GM19397 (cell line): ENCODE measurements at regions not wholly inside any gene's neighbourhood (a gene's known extent, or its start where the extent isn't known, plus 50 kb on each side); places are given as distances from the start of the nearest gene placed in this dataset.
"Not testable (repeated sequence)": the region's sequence is repeated elsewhere in the genome, so short reads cannot be mapped to it uniquely, and the experiment has no call there.

Source experiments
- ATAC-seq: cut with Tn5 transposase; IDR thresholded peaks from one replicate; pipeline ENCODE4 v1.9.1; 2021; ENCODE audit warnings: mild to moderate bottlenecking, moderate library complexity; ENCODE audit not compliant: unreplicated experiment

DNA sequence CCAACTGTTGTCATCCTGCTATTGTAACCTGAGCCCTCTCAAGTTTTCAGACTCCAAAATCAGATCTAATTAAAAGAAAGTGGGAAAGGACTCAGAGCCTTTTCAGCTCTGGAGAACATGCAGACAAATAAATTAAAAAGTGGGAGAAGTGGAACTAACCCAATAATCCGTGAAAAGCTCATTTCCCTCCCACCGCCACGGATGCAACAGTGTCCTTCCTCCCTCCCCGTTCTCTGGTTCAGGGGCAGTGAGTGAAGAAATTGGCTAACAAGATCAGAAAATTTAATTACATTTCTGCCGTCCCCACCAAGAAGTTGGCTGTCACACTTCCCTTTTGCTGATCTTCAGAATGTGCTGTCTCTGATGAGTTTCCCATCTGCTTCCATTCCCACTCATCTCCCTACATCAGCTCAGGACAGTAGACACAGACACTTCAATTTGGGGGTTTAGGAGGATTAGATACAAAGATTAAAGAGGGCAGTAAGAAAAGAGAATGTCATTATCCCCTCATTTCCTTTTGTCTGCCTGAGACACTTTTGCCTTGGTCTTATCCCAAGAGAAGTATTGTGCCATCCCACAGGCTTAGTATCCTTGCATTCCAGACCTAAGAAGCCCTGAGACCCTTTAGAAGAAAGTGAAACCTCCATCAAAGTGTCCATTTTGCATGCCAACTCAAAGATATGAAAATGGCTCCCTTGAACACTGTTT, 335.7 kb upstream of the PPP2R3A start:
- no peak for ATAC-seq

- ATAC-seq: no peak
Measured at GRCh38 chr3:135632556-135633065, 332.9 kb upstream of the PPP2R3A start.

DNA sequence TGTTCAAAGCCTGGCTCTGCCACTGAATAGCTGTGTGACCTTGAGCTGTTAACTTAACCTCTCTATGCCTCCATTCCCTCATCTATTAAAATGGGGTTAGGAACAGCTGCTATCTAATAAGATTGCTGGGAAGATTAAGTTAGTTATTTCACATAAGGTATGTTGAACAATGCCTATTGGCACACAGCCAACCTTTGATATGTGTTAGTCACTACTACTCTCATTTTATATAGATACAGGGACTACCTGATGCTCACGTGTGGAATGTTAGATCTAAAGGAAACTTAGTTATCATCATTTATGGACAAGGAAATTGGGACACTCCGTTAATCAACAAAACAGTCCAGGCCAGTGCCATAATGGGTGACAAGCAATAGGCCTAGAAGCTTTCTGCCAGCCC, 332.4 kb upstream of the PPP2R3A start:
- no peak for ATAC-seq

DNA sequence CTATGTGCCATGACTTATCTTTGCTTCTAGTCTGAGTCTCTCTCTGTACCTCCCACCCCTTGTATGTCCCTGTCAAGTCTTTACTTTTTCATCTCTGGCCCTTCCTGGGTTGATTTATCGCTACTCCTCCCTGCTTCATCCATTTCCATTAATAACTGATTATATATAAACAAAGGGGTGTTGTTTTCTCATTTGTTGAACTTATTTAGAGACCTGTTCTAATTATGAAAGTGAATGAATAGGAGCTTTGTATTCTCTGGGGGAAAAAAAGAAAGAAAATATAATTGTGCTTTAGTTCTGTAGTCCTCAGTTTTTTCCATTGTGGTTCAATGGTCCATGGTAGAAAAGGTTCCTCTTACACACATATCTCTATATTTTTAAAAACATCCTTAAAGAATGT, 328.9 kb upstream of the PPP2R3A start:
- no peak for ATAC-seq

DNA sequence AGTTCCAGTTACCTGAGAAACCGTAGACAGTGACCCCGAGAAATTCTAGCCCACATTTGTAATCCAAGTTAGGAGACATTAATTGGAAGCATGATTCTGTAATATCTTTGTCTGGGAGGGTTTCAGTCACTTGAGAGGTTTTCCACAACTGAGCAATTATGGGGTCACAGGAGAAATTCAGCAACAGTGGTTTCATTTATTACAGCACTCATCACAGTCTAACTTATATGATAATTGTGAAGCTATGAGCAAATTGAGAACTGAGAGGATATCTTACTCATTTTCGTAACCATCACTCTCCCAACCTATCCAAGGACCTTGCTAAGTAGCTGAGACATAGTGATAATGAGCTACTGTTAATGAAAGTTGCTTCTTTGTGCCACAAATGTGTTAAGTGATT, 328.5 kb upstream of the PPP2R3A start:
- ATAC-seq: no peak

DNA sequence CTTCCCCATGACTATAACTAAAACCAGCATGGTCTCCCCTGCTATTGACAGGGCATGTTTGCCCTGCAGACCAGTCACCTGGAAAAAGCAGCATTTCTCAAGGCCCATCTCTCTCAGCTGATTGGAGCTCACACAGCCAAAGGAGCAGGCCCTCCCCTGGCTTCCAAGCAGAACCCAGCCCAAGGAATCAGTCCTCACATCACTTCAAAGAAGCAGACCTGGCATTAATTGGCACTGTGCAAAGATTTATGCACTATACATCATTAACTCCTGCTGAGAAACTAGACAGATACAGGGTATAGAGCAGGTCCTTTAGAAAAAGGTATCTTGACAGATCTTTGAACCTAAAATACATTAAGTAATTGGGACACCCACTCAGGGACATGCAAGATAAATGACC, 323.8 kb upstream of the PPP2R3A start:
- no peak for ATAC-seq

GRCh38 chr3:135645541-135645940, 320.0 kb upstream of the PPP2R3A start:
- no peak for ATAC-seq

DNA sequence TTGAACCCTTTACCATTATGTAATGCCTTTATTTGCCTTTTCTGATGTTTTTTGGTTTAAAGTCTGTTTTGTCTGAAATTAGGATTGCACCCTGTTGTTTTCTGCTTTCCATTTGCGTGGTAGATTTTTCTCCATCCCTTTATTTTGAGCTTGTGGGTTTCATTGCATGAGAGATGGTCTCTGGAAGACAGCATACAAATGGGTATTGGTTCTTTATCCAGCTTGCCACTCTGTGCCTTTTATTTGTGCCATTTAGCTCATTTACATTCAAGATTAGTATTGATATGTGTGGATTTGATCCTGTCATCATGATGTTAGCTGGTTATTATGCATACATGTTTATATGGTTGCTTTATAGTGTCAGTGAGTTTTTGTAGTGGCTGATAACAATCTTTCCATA, 318.7 kb upstream of the PPP2R3A start:
- no peak for ATAC-seq

GRCh38 chr3:135649361-135649760, 316.2 kb upstream of the PPP2R3A start:
- no peak for ATAC-seq

- no peak for ATAC-seq
Measured at GRCh38 chr3:135650309-135650708, 315.2 kb upstream of the PPP2R3A start.

- ATAC-seq: no peak
Measured at GRCh38 chr3:135652388-135652787, 313.1 kb upstream of the PPP2R3A start.

- no peak for ATAC-seq
Measured at GRCh38 chr3:135655328-135655727, 310.2 kb upstream of the PPP2R3A start.

- not testable (repeated sequence) for ATAC-seq
Measured at GRCh38 chr3:135658451-135658850, 307.1 kb upstream of the PPP2R3A start.

- ATAC-seq: no peak
Measured at GRCh38 chr3:135667061-135667460, 298.5 kb upstream of the PPP2R3A start.

- ATAC-seq: no peak
Measured at GRCh38 chr3:135674508-135674907, 291.0 kb upstream of the PPP2R3A start.

- ATAC-seq: no peak
Measured at GRCh38 chr3:135678386-135678785, 287.1 kb upstream of the PPP2R3A start.

DNA sequence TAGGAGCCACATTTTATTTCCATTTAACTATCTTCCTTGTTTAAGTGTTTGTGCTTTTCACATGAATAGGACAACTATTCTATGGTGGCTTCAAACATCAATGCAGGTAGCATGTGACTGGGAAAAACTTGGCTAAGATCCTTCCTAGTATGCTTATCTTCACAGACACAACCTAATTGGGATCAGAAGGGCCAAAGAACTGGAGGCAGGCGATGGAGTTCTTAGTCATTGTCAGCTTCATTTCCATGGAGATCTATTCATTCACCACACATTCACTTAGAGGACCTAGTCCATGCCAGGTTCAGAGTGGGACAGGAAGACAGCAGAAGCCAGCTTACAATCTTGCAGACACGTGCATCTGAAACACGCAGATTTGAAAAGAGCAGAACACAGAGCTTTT, 277.5 kb upstream of the PPP2R3A start:
- no peak for ATAC-seq

GRCh38 chr3:135690664-135691063, 274.9 kb upstream of the PPP2R3A start:
- ATAC-seq: no peak

DNA sequence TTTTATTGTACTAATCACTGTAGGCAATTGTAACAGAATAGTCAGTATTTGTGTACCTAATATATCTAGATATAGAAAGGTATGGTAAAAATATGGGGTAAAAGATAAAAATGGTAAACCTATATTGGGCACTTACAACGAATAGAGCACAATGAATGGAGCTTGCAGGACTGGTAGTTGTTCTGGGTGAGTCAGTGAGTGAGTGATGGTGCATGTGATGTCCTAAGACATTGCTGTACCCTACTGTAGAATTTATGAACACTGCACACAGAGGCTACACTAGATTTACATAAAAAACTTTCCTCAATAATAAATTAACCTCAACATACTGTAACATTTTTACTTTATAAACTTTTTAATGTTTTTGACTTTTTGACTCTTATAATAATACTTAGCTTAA, 274.3 kb upstream of the PPP2R3A start:
- no peak for ATAC-seq

GRCh38 chr3:135694142-135694541, 271.4 kb upstream of the PPP2R3A start:
- ATAC-seq: no peak

GRCh38 chr3:135699741-135700140, 265.8 kb upstream of the PPP2R3A start:
- no peak for ATAC-seq

GRCh38 chr3:135706758-135707375, 258.7 kb upstream of the PPP2R3A start:
- ATAC-seq: no peak

DNA sequence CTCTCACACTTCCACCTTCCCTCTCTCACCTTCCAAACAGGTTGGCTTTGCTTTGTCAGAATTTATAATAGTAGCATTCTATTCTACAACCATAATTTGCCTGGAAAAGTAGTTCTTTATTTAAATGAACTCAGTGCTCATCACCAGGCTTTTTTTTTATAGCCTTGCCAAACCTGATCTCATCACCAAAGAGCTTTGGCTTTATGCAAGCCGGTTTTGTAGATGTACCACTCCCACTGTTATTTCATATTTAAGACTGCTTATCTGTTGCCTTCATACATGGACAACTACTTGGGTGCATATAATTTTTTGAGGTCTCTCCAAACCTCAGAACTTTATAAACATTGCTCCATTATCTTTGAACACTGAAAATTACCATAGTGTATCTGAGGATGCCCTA, 246.1 kb upstream of the PPP2R3A start:
- ATAC-seq: no peak
